Tibial artery (tissue), 4 donors: ENCODE measurements at regions not wholly inside any gene's neighbourhood (a gene's known extent, or its start where the extent isn't known, plus 50 kb on each side); places are given as distances from the start of the nearest gene placed in this dataset.

Experiments used
- DNase-seq, 2 donors: peaks; one replicate each; pipeline ENCODE4 v3.0.0-alpha.2; 2019
- H3K27ac ChIP-seq, 2 donors: fragments of 200-600 bp; sonication (generic) in 1 of 2; 1 replicate in 1 of 2; 2 replicates in 1 of 2; pipeline ENCODE4 v1.5.1; 2018 to 2019; ENCODE audit warnings: mild to moderate bottlenecking in 1 of 2
- H3K27me3 ChIP-seq, 2 donors: fragments of 200-600 bp; sonication (generic) in 1 of 2; one replicate each; pipeline versions ENCODE4 v1.5.1 to v1.6.0; 2016 to 2019
- H3K36me3 ChIP-seq, 3 donors: fragments of 200-600 bp; sonication (generic) in 2 of 3; one replicate each; pipeline ENCODE4 v1.5.1; 2016 to 2019; ENCODE audit warnings: mild to moderate bottlenecking in 2 of 3
- H3K4me1 ChIP-seq, 4 donors: fragments of 200-600 bp; sonication (generic) in 2 of 4; 1 replicate in 3 of 4; 2 replicates in 1 of 4; pipeline ENCODE4 v1.5.1; 2016 to 2019
- H3K4me3 ChIP-seq, 2 donors: fragments of 200-600 bp; sonication (generic) in 1 of 2; 1 replicate in 1 of 2; 2 replicates in 1 of 2; pipeline ENCODE4 v1.5.1; 2018 to 2019; ENCODE audit warnings: mild to moderate bottlenecking in 2 of 2
- H3K9me3 ChIP-seq, 3 donors: fragments of 200-600 bp; sonication (generic) in 1 of 3; one replicate each; pipeline ENCODE4 v1.5.1; 2016 to 2019
- intact Hi-C: fragments of 100-400 bp; cut with DNase I; formaldehyde crosslinking; loops from one replicate; pipeline ENCODE4 v1.15.0; 2023; ENCODE audit warnings: low total_unique reads
- TF ChIP-seq, protein P1 (sequence below), 2 experiments: fragments of 200-600 bp in 1 of 2; fragments of 450-650 bp in 1 of 2; IDR thresholded peaks; one replicate each; pipeline ENCODE4 v1.5.1; 2017 to 2019; ENCODE audit warnings: antibody characterized with exemption in 2 of 2, mild to moderate bottlenecking in 1 of 2, moderate library complexity in 1 of 2

DNA sequence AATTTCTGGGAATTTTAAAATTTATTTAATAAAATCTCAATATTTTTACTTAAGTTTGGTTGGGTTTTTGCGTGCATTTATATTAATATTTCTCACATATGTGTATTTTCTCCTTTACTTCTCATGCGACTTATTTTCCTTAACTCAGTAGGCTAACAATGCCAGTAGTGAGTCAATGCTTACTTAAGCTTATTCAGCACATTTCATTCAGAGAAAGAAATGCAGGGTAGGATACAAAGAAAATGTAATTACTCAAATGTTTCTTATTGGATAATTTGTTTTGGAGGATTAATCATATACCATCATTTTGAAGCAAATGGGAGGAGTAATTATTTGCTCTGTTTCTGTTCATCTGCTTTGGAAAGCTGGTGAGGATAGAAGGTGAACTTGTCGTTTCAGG lies 623.5 kb downstream of the POM121L12 start:
- intact Hi-C loops: no loop called here
- no peaks in the 10 kb centered on the region for H3K4me1 ChIP-seq
- H3K36me3 ChIP-seq: no peaks in the 10 kb centered on the region
- no peak overlapping the region for H3K4me3 ChIP-seq
- no peak for DNase-seq
- H3K27ac ChIP-seq: no peak overlapping the region
- H3K27me3 ChIP-seq: no peaks in the 10 kb centered on the region
- TF ChIP-seq, protein P1, sequence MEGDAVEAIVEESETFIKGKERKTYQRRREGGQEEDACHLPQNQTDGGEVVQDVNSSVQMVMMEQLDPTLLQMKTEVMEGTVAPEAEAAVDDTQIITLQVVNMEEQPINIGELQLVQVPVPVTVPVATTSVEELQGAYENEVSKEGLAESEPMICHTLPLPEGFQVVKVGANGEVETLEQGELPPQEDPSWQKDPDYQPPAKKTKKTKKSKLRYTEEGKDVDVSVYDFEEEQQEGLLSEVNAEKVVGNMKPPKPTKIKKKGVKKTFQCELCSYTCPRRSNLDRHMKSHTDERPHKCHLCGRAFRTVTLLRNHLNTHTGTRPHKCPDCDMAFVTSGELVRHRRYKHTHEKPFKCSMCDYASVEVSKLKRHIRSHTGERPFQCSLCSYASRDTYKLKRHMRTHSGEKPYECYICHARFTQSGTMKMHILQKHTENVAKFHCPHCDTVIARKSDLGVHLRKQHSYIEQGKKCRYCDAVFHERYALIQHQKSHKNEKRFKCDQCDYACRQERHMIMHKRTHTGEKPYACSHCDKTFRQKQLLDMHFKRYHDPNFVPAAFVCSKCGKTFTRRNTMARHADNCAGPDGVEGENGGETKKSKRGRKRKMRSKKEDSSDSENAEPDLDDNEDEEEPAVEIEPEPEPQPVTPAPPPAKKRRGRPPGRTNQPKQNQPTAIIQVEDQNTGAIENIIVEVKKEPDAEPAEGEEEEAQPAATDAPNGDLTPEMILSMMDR (IDR thresholded peaks at IDR 0.05): no peak
- H3K9me3 ChIP-seq: no peaks in the 10 kb centered on the region

DNA sequence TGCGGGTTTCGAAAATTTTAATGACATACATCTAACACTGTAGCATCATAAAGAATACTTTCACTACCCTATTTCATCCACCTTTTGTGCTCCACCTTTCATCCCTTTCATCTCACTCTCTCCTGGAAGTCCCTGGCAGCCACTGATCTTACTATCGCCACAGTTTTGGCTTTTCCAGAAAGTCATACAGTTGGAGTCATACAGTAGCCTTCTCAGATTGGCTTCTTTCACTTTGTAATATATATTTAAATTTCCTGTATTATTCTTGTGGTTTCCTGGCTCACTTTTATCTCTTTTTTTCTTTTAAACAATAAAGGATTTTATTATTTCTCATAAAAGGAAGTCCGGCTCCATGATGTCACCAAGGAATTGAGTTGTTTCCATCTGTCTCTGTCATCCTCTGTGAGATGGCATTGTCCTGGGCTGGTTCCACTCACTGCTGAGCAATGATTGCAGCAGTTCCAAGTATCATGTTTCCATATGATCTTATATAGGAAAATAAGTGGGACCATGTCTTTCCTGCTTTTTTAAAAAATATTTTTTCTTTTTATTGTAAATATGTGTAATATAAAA lies 626.3 kb downstream of the POM121L12 start:
- Histone ChIP-seq H3K27me3 (no peaks in the 10 kb centered on the region), H3K36me3 (no peaks in the 10 kb centered on the region), H3K4me3 (no peak overlapping the region), H3K27ac (no peak overlapping the region), H3K4me1 (no peaks in the 10 kb centered on the region), H3K9me3 (no peaks in the 10 kb centered on the region)
- TF ChIP-seq, protein P1 (IDR thresholded peaks at IDR 0.05): no peak
- no peak for DNase-seq
- intact Hi-C loops: no loop called here

DNA sequence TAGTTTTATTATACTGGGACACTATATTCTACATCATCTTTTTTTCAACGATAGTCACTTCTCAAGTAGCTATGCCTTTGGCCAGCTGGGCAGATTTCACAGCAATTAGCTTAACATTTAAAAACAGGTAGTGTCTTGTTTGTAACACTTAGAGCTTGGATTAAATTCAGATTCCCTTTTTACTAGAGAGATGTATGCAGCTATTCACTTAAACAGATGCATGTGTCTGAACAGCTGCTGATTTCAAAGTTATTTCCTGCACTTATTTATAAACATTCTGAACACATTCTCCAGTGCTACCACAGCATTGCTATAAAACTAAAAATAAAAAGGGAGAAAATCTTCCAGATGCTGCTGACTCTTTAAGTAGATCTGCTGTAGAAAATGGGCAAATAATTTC lies 637.2 kb downstream of the POM121L12 start:
- Histone ChIP-seq H3K4me1 (no peaks in the 10 kb centered on the region), H3K4me3 (no peak overlapping the region), H3K9me3 (no peaks in the 10 kb centered on the region), H3K27ac (no peak overlapping the region), H3K27me3 (no peaks in the 10 kb centered on the region), H3K36me3 (no peaks in the 10 kb centered on the region)
- no peak for DNase-seq
- intact Hi-C loops: no loop called here
- TF ChIP-seq, protein P1 (IDR thresholded peaks at IDR 0.05): no peak

DNA sequence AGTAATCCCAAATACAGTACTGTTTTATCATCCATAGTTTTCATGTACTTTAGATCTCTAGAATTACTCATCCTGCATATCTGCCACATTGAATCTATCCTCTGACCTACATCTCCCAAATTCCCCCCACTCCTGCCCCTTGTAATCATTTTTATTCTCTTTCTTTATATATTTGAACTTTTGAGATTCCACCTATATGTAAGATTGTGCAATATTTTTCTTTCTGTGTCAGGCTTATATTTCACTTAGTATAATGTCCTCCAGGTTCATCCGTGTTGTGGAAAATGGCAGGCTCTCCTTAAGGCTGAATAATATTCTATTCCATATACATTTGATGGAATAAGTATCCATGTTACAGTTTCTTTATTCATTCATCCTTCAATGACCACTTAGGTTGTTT lies 640.4 kb downstream of the POM121L12 start:
- TF ChIP-seq, protein P1 (IDR thresholded peaks at IDR 0.05): no peak
- intact Hi-C loops: no loop called here
- no peaks in the 10 kb centered on the region for H3K36me3 ChIP-seq
- DNase-seq: no peak
- H3K27ac ChIP-seq: no peak overlapping the region
- H3K4me3 ChIP-seq: no peak overlapping the region
- no peaks in the 10 kb centered on the region for H3K27me3 ChIP-seq
- no peaks in the 10 kb centered on the region for H3K4me1 ChIP-seq
- H3K9me3 ChIP-seq: no peaks in the 10 kb centered on the region

DNA sequence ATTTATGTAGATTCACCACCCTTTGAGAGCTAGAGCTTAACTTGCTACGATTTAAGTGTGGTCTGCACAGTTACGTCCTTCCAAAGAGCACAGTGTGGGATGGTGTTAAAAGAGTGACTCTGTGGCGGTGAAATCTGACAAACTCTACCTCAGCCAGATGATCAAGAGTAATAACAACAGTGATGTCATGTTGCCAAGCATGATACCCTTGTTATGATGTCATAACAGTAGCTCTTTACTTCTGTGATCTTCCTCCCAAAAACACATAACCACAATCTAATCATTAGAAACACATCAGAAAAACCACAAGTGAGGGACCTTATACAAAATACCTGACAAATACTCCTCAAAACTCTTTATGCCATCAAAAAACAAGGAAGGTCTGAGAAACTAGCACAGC lies 649.3 kb downstream of the POM121L12 start:
- Histone ChIP-seq H3K4me3 (no peak overlapping the region), H3K27ac (no peak overlapping the region), H3K9me3 (no peaks in the 10 kb centered on the region), H3K4me1 (no peaks in the 10 kb centered on the region), H3K27me3 (no peaks in the 10 kb centered on the region), H3K36me3 (no peaks in the 10 kb centered on the region)
- intact Hi-C loops: no loop called here
- TF ChIP-seq, protein P1 (IDR thresholded peaks at IDR 0.05): no peak
- DNase-seq: no peak

DNA sequence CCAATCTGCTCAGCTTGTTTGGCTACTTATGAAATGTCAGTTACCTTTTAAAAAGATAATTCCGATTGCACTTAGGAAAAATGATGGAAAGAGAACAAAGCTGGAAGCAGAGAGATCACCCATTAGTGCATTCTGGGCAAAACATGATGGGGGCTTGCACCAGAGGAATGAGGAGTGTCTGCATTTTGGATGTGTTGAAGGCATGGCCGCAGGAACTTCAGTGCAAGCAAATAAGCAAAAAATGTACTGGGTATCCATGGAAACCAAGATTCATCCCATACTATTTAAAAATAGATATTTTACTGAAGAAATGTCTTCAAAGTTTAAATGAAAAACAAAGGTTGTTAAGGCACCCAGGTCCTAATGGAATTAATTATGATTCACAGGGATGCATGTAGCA lies 655.0 kb downstream of the POM121L12 start:
- no peak for DNase-seq
- intact Hi-C loops: no loop called here
- H3K27me3 ChIP-seq: no peaks in the 10 kb centered on the region
- H3K4me3 ChIP-seq: no peak overlapping the region
- no peaks in the 10 kb centered on the region for H3K36me3 ChIP-seq
- TF ChIP-seq, protein P1 (IDR thresholded peaks at IDR 0.05): no peak
- H3K9me3 ChIP-seq: no peaks in the 10 kb centered on the region
- no peaks in the 10 kb centered on the region for H3K4me1 ChIP-seq
- no peak overlapping the region for H3K27ac ChIP-seq
